ENCODE measurements at regions not wholly inside any gene's neighbourhood (a gene's known extent, or its start where the extent isn't known, plus 50 kb on each side); places are given as distances from the start of the nearest gene placed in this dataset.

- peak; percentile 34 for DNase-seq (ENCODE audit: low read depth)
These were observed 310.3 kb upstream of the EDNRB start for GRCh38 chr13:78228940-78229339.

GRCh38 chr13:78228211-78228610 lies 309.6 kb upstream of the EDNRB start:
- DNase-seq (ENCODE audit: low read depth) = no peak

GRCh38 chr13:78227709-78228108 lies 309.1 kb upstream of the EDNRB start:
- DNase-seq (ENCODE audit: low read depth) = no peak

GRCh38 chr13:78215458-78216108 lies 297.0 kb upstream of the EDNRB start:
- no peak for DNase-seq (ENCODE audit: low read depth)

DNA sequence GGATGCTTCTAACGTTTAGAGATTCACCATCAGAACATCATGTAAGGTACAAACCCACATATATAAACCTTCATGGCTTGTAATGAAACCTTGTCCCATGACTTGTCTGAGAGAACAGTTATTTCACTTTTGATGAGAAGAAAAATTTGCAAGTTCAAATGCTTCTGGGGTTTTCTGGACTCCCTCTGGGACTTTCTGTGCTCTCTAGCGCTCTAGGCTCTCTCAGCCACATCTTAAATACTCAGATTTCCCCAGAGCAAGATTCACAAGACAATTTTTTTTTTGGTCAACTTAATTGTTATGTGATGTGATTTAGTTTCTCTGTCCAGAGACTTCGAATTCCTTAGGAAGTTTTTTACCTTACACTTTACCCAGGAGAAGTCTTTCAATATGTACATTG lies 282.8 kb upstream of the EDNRB start:
- no peak for DNase-seq (ENCODE audit: low read depth)

GRCh38 chr13:78198821-78199220 lies 280.2 kb upstream of the EDNRB start:
- DNase-seq (ENCODE audit: low read depth) = no peak

- DNase-seq (ENCODE audit: low read depth) = no peak
These were observed 279.8 kb upstream of the EDNRB start for GRCh38 chr13:78198419-78198818.

DNA sequence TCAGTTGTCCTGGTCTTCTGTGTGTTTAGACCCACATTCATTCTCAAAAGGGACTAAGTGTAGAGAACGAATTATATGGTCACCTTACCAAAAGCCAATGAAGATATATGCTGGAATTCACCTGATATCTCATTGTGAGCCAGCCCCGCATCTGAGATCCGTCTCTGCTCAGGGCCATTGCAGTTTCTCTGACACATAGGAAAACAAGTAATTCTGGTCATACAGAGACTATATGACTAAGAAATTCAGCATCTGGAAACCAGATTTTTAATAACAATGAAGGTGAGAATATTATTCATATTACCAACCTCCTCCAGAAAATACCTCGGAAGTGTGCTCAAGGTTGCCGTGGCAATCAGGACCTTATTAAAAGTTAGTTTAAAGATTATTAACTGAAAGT lies 278.6 kb upstream of the EDNRB start:
- DNase-seq (ENCODE audit: low read depth) = no peak

DNA sequence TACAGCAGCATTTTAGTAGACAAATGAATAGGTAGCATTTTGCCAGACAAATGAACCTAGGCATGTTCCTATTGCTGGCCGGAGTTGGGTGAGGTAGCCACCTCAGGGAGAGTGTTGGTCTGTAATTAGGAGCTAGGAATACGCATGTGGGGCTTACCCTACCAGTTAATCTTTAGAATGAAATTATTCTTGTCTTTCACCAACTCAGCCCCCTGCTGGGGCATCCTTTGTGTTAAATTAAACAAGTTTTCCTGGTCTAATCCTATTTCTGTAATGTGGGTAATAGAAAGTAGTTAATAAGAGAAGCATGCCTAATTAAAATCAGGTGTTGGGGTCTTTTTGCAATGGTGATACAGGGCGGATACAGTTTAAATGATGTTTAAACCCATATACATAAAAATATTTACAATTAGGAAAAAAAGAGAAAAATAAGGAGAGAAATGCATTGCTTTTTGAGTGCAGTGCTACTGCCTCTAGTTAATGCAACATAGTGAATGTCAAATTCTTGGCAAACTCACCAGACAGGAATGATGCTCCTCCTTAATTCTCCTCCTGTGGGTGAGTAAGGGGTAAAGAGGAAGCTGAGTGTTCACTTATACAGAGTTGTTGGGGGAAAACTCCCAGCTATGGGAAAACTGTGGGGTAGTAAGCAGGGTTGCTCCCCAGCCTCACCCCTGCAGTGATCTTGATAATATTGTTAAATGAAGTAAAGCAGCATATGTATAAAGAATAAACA lies 276.4 kb upstream of the EDNRB start:
- DNase-seq (ENCODE audit: low read depth) = peak; percentile 75

GRCh38 chr13:78193846-78194245 lies 275.2 kb upstream of the EDNRB start:
- DNase-seq (ENCODE audit: low read depth) = peak; percentile 10

GRCh38 chr13:78192716-78193115 lies 274.1 kb upstream of the EDNRB start:
- peak; percentile 49 for DNase-seq (ENCODE audit: low read depth)

DNA sequence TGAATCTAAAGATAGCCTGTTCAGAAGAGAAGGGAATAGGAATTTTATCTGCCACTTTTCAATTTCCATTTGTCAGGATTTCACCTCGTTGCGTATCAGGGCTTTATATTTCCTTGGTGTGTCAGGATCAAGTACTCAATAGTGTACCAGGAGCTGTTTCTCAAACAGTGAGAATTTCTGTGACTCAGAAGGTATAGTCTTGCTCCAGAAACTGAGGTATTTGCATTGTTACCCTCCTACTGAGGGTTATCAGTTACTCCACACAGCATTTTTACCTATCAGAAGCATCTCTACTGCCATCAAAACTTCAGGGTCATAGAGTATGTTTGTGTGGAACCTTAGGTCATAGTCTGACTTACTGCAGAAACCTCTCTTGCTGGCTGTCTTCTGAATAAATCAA lies 271.7 kb upstream of the EDNRB start:
- no peak for DNase-seq (ENCODE audit: low read depth)

- DNase-seq (ENCODE audit: low read depth) = no peak
These were observed 269.1 kb upstream of the EDNRB start for GRCh38 chr13:78187781-78188180.

- no peak for DNase-seq (ENCODE audit: low read depth)
These were observed 267.1 kb upstream of the EDNRB start for GRCh38 chr13:78185700-78186099.

DNA sequence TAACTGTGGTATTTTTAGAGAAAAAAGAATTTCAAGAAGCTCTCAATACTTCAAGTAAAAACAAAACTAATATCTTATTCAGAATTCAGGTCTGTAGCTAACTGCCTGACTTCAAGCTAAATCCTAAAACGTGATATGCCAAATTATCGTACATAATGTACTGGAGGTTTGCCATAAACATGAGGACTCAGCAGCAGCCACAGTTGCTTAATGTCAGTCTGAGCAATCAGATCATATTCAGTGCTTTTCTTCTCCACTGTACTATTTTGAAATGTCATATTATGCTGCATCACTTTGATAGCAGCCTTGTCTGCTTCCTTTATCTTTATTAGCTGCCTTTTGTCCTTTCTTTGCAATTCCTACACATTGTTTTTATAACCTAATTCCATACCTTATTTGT lies 265.1 kb upstream of the EDNRB start:
- DNase-seq (ENCODE audit: low read depth) = no peak

GRCh38 chr13:78182813-78183212 lies 264.2 kb upstream of the EDNRB start:
- no peak for DNase-seq (ENCODE audit: low read depth)

- DNase-seq (ENCODE audit: low read depth) = no peak
These were observed 258.7 kb upstream of the EDNRB start for GRCh38 chr13:78177306-78177705.

DNA sequence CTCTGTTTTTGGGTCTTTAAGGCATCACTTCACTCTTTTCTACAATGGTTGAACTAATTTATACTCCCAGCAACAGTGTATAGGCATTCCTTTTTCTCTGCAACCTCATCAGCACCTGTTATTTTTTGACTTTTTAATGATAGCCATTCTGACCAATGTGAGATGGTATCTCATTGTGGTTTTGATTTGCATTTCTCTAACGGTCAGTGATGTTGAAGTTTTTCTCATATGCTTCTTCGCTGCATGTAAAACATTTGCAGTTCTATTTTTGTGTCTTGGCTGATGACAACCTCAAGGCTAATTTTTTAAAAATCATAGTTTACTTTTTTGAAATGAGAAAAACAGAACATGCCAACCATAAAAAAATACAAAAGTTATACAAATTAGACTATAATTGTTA lies 258.2 kb upstream of the EDNRB start:
- no peak for DNase-seq (ENCODE audit: low read depth)

GRCh38 chr13:78169386-78169785 lies 250.8 kb upstream of the EDNRB start:
- no peak for DNase-seq (ENCODE audit: low read depth)

DNA sequence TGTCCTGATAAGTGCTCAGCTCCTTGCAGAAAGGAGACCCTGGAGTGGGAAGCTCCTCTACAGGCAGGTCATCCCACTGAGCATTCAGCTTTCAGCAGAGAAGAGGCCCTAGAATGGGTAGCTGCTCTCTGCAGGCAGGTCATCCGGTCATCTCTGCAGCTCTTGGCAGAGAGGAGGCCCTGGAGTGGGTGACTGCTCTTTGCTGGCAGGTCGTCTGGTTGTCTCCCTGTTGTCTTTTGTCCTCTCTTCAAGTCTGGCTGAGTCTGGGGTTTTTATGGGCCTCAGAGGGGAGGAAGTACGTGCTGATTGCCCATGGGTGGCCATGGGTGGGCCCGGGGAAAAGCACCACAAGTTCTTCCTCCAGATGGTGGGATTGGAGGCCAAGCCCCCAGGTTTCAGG lies 250.3 kb upstream of the EDNRB start:
- DNase-seq (ENCODE audit: low read depth) = no peak

GRCh38 chr13:78161266-78161665 lies 242.6 kb upstream of the EDNRB start:
- no peak for DNase-seq (ENCODE audit: low read depth)

- DNase-seq (ENCODE audit: low read depth) = peak; percentile 66
These were observed 242.2 kb upstream of the EDNRB start for GRCh38 chr13:78160793-78161192.

DNA sequence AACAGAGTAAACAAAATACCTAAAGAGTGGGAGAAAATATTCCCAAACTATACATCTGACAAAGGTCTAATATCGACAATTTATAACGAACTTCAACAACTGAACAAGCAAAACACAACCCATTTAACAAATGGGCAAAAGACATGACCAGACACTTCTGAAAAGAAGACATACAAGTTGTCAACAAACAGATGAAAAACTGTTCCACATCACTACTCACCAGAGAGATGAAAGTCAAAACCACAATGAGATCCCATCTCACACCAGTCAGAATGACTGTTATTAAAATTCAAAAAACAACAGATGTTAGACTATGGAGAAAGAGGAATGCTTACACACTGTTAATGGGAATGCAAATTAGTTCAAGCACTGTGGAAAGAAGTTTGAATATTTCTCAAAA lies 233.8 kb upstream of the EDNRB start:
- no peak for DNase-seq (ENCODE audit: low read depth)

Measured in HT1080 (cell line).